ENCODE measurements at regions not wholly inside any gene's neighbourhood (a gene's known extent, or its start where the extent isn't known, plus 50 kb on each side); places are given as distances from the start of the nearest gene placed in this dataset.
A peak's percentile ranks its signal among the peaks of the same experiment; 100 is the strongest.

- Histone ChIP-seq H3K27ac (no peak overlapping the region), H3K4me3 (no peak overlapping the region), H3K27me3 (no peaks in the 10 kb centered on the region), H3K9me3 (no peaks in the 10 kb centered on the region), H3K4me1 (no peaks in the 10 kb centered on the region), H3K36me3 (no peaks in the 10 kb centered on the region)
- no peak for TF ChIP-seq CTCF (IDR thresholded peaks at IDR 0.05)
- intact Hi-C loops (cut with DNase I), result no loop called here
- no peak for DNase-seq
- FAIRE-seq, result no peak
- no peak for ATAC-seq
- WGBS, 2 donors, result 90 to 92% methylated on average over 4 of the region's 4 CpGs
Measured at GRCh38 chr13:38135592-38135991, 214.1 kb upstream of the UFM1 start.

GRCh38 chr13:38121267-38121666, 228.4 kb upstream of the UFM1 start:
- H3K4me3 ChIP-seq, result no peak overlapping the region

DNA sequence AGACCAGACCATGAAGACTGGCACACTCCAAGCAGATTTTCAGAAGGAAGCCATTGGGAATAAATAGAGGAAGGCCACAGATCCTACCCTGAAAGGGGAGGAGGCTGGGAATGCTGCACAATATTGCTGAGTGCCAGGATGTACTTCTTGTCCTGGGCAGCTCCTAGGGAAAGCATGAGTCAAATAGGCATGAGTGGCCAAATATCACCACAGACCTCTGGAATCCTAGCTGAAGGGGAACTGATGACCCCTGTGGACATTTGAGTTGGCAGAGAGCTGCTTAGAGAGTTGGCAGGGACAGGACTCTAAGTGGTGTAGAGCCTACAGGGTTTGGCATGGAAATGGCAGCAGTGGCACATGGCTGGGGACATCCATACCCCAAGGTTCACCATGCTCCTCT, 234.3 kb upstream of the TRPC4 start:
- H3K4me1 ChIP-seq, result no peaks in the 10 kb centered on the region
- intact Hi-C loops (cut with DNase I), result no loop called here
- no peak for ATAC-seq
- no peak overlapping the region for H3K27ac ChIP-seq
- H3K36me3 ChIP-seq, result no peaks in the 10 kb centered on the region
- FAIRE-seq, result no peak
- TF ChIP-seq CTCF (IDR thresholded peaks at IDR 0.05), result no peak
- H3K27me3 ChIP-seq, result no peaks in the 10 kb centered on the region
- H3K4me3 ChIP-seq, result no peak overlapping the region
- H3K9me3 ChIP-seq, result no peaks in the 10 kb centered on the region
- no peak for DNase-seq

More at GRCh38 chr13:38121267-38121666, 228.4 kb upstream of the UFM1 start:
- H3K4me1 ChIP-seq, result no peaks in the 10 kb centered on the region
- H3K9me3 ChIP-seq, result no peaks in the 10 kb centered on the region
- ATAC-seq (peak in 1 of 4 donors; percentile 60), FAIRE-seq (no peak), DNase-seq (no peak)
- H3K27me3 ChIP-seq, result no peaks in the 10 kb centered on the region
- intact Hi-C loops (cut with DNase I), result no loop called here
- 79 to 84% methylated on average over 4 of the region's 4 CpGs for WGBS, 2 donors
- H3K27ac ChIP-seq, result no peak overlapping the region
- TF ChIP-seq CTCF (IDR thresholded peaks at IDR 0.05), result no peak
- H3K36me3 ChIP-seq, result no peaks in the 10 kb centered on the region

DNA sequence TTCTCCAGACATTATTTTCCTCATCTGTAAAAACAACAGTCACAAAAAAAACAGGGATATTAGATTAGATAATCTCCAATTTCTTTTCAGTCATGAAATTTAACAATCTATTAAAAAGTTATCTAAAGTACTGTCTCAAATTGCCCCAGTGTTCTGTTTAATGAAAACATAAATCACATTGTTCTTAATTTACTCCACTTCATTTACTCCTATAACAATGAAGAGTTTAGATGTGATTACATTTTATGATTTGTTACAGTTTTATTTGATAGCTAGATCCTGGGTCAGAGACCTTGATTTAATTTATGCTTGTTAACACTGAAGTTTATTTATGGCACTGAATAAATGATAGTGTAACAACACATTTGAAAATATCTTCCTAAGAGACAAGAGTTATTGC, 230.2 kb upstream of the TRPC4 start:
- no peaks in the 10 kb centered on the region for H3K9me3 ChIP-seq
- H3K4me1 ChIP-seq, result no peaks in the 10 kb centered on the region
- H3K27me3 ChIP-seq, result no peaks in the 10 kb centered on the region
- DNase-seq (no peak), FAIRE-seq (no peak), ATAC-seq (no peak)
- no peak overlapping the region for H3K27ac ChIP-seq
- H3K36me3 ChIP-seq, result no peaks in the 10 kb centered on the region
- intact Hi-C loops (cut with DNase I), result no loop called here
- no peak overlapping the region for H3K4me3 ChIP-seq
- TF ChIP-seq CTCF (IDR thresholded peaks at IDR 0.05), result no peak

DNA sequence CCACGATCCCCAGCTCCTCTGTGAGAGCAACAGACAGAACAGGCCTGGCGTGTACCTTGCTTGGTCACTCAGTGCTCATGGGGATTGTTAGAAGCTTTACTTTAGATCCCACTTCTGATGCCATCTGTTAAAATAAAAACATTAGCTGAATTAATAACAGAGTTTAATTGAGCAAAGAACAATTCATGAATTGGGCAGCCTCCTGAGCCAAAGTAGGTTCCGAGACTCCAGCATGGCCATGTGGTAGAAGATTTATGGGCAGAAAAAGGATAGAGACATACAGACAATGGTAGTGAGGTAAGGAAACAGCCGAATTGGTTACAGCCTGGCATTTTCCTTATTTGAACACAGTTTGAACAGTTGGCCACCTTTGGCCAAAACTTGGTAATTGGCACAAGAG, 223.9 kb upstream of the TRPC4 start:
- no peak for TF ChIP-seq CTCF (IDR thresholded peaks at IDR 0.05)
- no peak for ATAC-seq
- no peaks in the 10 kb centered on the region for H3K9me3 ChIP-seq
- FAIRE-seq, result no peak
- no peak overlapping the region for H3K4me3 ChIP-seq
- 92 to 95% methylated on average over 4 of the region's 4 CpGs for WGBS, 2 donors
- H3K27me3 ChIP-seq, result no peaks in the 10 kb centered on the region
- no peak for DNase-seq
- no peaks in the 10 kb centered on the region for H3K36me3 ChIP-seq
- H3K4me1 ChIP-seq, result no peaks in the 10 kb centered on the region
- H3K27ac ChIP-seq, result no peak overlapping the region
- intact Hi-C loops (cut with DNase I), result no loop called here
